ENCODE measurements at regions not wholly inside any gene's neighbourhood (a gene's known extent, or its start where the extent isn't known, plus 50 kb on each side); places are given as distances from the start of the nearest gene placed in this dataset.

GRCh38 chr14:23829736-23830471 lies 123.7 kb upstream of the DHRS4 start:
- Mint-ChIP-seq H3K27me3 (ENCODE audit: low read depth) (no peaks in the 10 kb centered on the region), H3K4me3 (ENCODE audit: unreplicated experiment) (no peak overlapping the region), H3K27ac (ENCODE audit: unreplicated experiment) (no peak overlapping the region), H3K36me3 (ENCODE audit: low read depth) (no peaks in the 10 kb centered on the region), H3K9me3 (ENCODE audit: low read depth) (no peaks in the 10 kb centered on the region), H3K4me1 (ENCODE audit: low read depth) (no peaks in the 10 kb centered on the region)
- TF ChIP-seq CTCF (IDR thresholded peaks at IDR 0.05): peak; percentile 13
- DNase-seq (ENCODE audit: low spot score): no peak

GRCh38 chr14:23831596-23831995 lies 122.0 kb upstream of the DHRS4 start:
- no peak for TF ChIP-seq CTCF (IDR thresholded peaks at IDR 0.05)
- H3K9me3 Mint-ChIP-seq (ENCODE audit: low read depth): peaks cover 2% of the 10 kb centered on the region
- H3K27me3 Mint-ChIP-seq (ENCODE audit: low read depth): peaks cover 2% of the 10 kb centered on the region
- no peak for DNase-seq (ENCODE audit: low spot score)
- no peaks in the 10 kb centered on the region for H3K36me3 Mint-ChIP-seq (ENCODE audit: low read depth)
- H3K27ac Mint-ChIP-seq (ENCODE audit: unreplicated experiment): no peak overlapping the region
- no peaks in the 10 kb centered on the region for H3K4me1 Mint-ChIP-seq (ENCODE audit: low read depth)
- H3K4me3 Mint-ChIP-seq (ENCODE audit: unreplicated experiment): no peak overlapping the region

- H3K36me3 Mint-ChIP-seq (ENCODE audit: low read depth): peaks cover 1% of the 10 kb centered on the region
- TF ChIP-seq CTCF (IDR thresholded peaks at IDR 0.05): no peak
Observed at GRCh38 chr14:23861666-23862065, 91.9 kb upstream of the DHRS4 start.

GRCh38 chr14:23862513-23862912 lies 91.1 kb upstream of the DHRS4 start:
- no peak overlapping the region for H3K27ac Mint-ChIP-seq (ENCODE audit: unreplicated experiment)
- H3K9me3 Mint-ChIP-seq (ENCODE audit: low read depth): no peaks in the 10 kb centered on the region
- H3K36me3 Mint-ChIP-seq (ENCODE audit: low read depth): peaks cover 1% of the 10 kb centered on the region
- peaks cover 42% of the 10 kb centered on the region for H3K27me3 Mint-ChIP-seq (ENCODE audit: low read depth)
- no peak for DNase-seq (ENCODE audit: low spot score)
- H3K4me1 Mint-ChIP-seq (ENCODE audit: low read depth): no peaks in the 10 kb centered on the region
- no peak for TF ChIP-seq CTCF (IDR thresholded peaks at IDR 0.05)
- no peak overlapping the region for H3K4me3 Mint-ChIP-seq (ENCODE audit: unreplicated experiment)

More at GRCh38 chr14:23861666-23862065, 91.9 kb upstream of the DHRS4 start:
- Mint-ChIP-seq H3K27ac (ENCODE audit: unreplicated experiment) (no peak overlapping the region), H3K9me3 (ENCODE audit: low read depth) (no peaks in the 10 kb centered on the region), H3K27me3 (ENCODE audit: low read depth) (peaks cover 39% of the 10 kb centered on the region), H3K4me3 (ENCODE audit: unreplicated experiment) (no peak overlapping the region), H3K4me1 (ENCODE audit: low read depth) (no peaks in the 10 kb centered on the region)
- no peak for DNase-seq (ENCODE audit: low spot score)

- peaks cover 45% of the 10 kb centered on the region for H3K27me3 Mint-ChIP-seq (ENCODE audit: low read depth)
- DNase-seq (ENCODE audit: low spot score): no peak
- TF ChIP-seq CTCF (IDR thresholded peaks at IDR 0.05): no peak
- no peak overlapping the region for H3K4me3 Mint-ChIP-seq (ENCODE audit: unreplicated experiment)
- no peaks in the 10 kb centered on the region for H3K4me1 Mint-ChIP-seq (ENCODE audit: low read depth)
- no peak overlapping the region for H3K27ac Mint-ChIP-seq (ENCODE audit: unreplicated experiment)
- peaks cover 1% of the 10 kb centered on the region for H3K36me3 Mint-ChIP-seq (ENCODE audit: low read depth)
- no peaks in the 10 kb centered on the region for H3K9me3 Mint-ChIP-seq (ENCODE audit: low read depth)
Observed at GRCh38 chr14:23863836-23864235, 89.7 kb upstream of the DHRS4 start.

Data from chondrocyte (in vitro differentiated cells).